BJ (cell line): ENCODE measurements at regions not wholly inside any gene's neighbourhood (a gene's known extent, or its start where the extent isn't known, plus 50 kb on each side); places are given as distances from the start of the nearest gene placed in this dataset.

Experiments
- CTCF ChIA-PET: fragments of 350-600 bp; formaldehyde crosslinking; extraction: SDS; loops from one replicate; lab custom pipeline; 2021; ENCODE audit warnings: antibody characterized with exemption, inconsistent platforms; lab: Yijun Ruan, JAX
- POLR2A ChIA-PET: fragments of 300-600 bp; sonication (Branson Sonifier 250); formaldehyde crosslinking; extraction: SDS; loops from one replicate; lab custom pipeline; 2021; ENCODE audit warnings: antibody characterized with exemption; lab: Charles Lee
- DNase-seq: peaks from one replicate; pipeline ENCODE4 v3.0.0-alpha.2; 2011; ENCODE audit warnings: low read depth
- H3K27me3 ChIP-seq: 2 replicates; pipeline ENCODE4 v1.6.0; 2011; ENCODE audit warnings: low read length; ENCODE audit not compliant: control insufficient read depth, insufficient read depth
- H3K36me3 ChIP-seq: 2 replicates; pipeline ENCODE4 v1.5.1; 2011; ENCODE audit warnings: low read length; ENCODE audit not compliant: control insufficient read depth, insufficient read depth
- H3K4me3 ChIP-seq: 2 replicates; pipeline ENCODE4 v1.5.1; 2011; ENCODE audit warnings: low read depth, mild to moderate bottlenecking, control low read depth, low read length
- CTCF ChIP-seq: IDR thresholded peaks from 2 replicates; pipeline ENCODE4 v1.5.1; 2011; ENCODE audit warnings: low read depth, mild to moderate bottlenecking, control low read depth, inconsistent platforms, low read length, moderate library complexity; ENCODE audit not compliant: insufficient read depth

GRCh38 chr4:32864713-32865351 lies 2144.7 kb downstream of the PCDH7 start:
- CTCF ChIA-PET = no interaction called here
- DNase-seq = no peak

DNA sequence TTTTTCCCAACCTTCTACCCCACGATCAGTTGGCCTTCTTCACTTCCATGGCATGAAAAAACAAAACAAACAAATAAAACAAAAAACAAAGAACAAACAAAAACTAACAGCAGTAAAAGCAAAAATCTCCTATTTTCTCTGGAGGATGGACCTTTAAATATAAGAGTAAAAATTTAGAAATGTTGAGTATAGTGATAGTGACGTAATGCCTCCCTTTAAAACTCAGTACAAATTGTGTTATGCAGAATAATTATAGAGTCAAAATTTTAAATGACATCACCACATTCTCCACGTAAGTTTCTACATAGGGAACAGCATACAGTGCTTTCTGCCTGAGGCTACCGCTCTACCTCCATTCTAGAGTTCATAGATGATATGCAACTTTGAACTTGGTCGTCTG lies 2156.4 kb downstream of the PCDH7 start:
- CTCF ChIA-PET = no interaction called here
- Histone ChIP-seq H3K36me3 (no peaks in the 10 kb centered on the region), H3K27me3 (no peaks in the 10 kb centered on the region), H3K4me3 (no peak overlapping the region)
- POLR2A ChIA-PET = no interaction called here
- TF ChIP-seq CTCF = no peak
- DNase-seq = no peak

More at GRCh38 chr4:32864713-32865351, 2144.7 kb downstream of the PCDH7 start:
- Histone ChIP-seq H3K4me3 (no peak overlapping the region), H3K27me3 (no peaks in the 10 kb centered on the region), H3K36me3 (no peaks in the 10 kb centered on the region)
- no peak for TF ChIP-seq CTCF
- POLR2A ChIA-PET = no interaction called here

DNA sequence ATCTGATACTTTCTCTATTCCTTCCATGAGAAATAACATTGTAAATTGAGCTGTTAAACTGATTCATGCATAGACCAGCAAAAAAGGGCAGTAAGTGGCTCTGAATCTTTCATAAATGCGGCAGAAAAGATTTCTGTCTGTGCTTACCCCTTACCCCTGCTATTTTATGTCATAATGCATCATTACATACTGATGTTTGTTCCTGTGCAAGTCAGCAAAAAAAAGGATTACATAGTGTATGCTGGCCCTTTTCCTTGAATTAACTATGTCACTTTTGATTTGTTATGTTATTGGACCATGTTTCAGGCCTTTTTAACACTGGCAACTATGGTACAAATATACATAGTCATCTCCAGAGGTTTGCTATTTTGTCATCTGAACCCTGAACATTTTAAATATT lies 2159.7 kb downstream of the PCDH7 start:
- ChIA-PET CTCF (no interaction called here), POLR2A (no interaction called here)
- Histone ChIP-seq H3K36me3 (no peaks in the 10 kb centered on the region), H3K4me3 (no peak overlapping the region), H3K27me3 (no peaks in the 10 kb centered on the region)
- TF ChIP-seq CTCF = no peak
- DNase-seq = no peak

GRCh38 chr4:32884198-32884597 lies 2164.0 kb downstream of the PCDH7 start:
- Histone ChIP-seq H3K27me3 (no peaks in the 10 kb centered on the region), H3K4me3 (no peak overlapping the region), H3K36me3 (no peaks in the 10 kb centered on the region)
- no peak for TF ChIP-seq CTCF
- POLR2A ChIA-PET = no interaction called here
- CTCF ChIA-PET = no interaction called here
- DNase-seq = peak; percentile 20

GRCh38 chr4:32890398-32890797 lies 2170.2 kb downstream of the PCDH7 start:
- CTCF ChIA-PET = interaction anchor here (0.6 kb wide), 1 partner anchor 125 kb away, joined by 3 read pairs; no protein-coding TSS in a partner anchor
- no peak for DNase-seq
- Histone ChIP-seq H3K27me3 (no peaks in the 10 kb centered on the region), H3K36me3 (no peaks in the 10 kb centered on the region), H3K4me3 (no peak overlapping the region)
- TF ChIP-seq CTCF = no peak
- POLR2A ChIA-PET = no interaction called here
